HEK293T (cell line): ENCODE measurements at regions not wholly inside any gene's neighbourhood (a gene's known extent, or its start where the extent isn't known, plus 50 kb on each side); places are given as distances from the start of the nearest gene placed in this dataset.

Source experiments
- BHLHE40 ChIP-seq: fragments of 450-650 bp; IDR thresholded peaks from 2 replicates; pipeline ENCODE4 v1.6.1; 2016; ENCODE audit warnings: mild to moderate bottlenecking, moderate library complexity, borderline replicate concordance
- L3MBTL2 ChIP-seq: fragments of 450-650 bp; conservative IDR thresholded peaks from 2 replicates; pipeline ENCODE4 v1.6.1; 2016; ENCODE audit warnings: mild to moderate bottlenecking
- NFRKB ChIP-seq: fragments of 450-650 bp; IDR thresholded peaks from 2 replicates; pipeline ENCODE4 v1.6.1; 2016; ENCODE audit warnings: mild to moderate bottlenecking, moderate library complexity
- SP1 ChIP-seq: fragments of 450-650 bp; IDR thresholded peaks from 2 replicates; pipeline ENCODE4 v1.6.1; 2017

GRCh38 chr12:124713436-124714082 lies 146.1 kb upstream of the NCOR2 start:
- TF ChIP-seq L3MBTL2 (no peak), BHLHE40 (no peak), SP1 (no peak), NFRKB (no peak)
